ENCODE measurements at regions not wholly inside any gene's neighbourhood (a gene's known extent, or its start where the extent isn't known, plus 50 kb on each side); places are given as distances from the start of the nearest gene placed in this dataset.

- H2AK5ac ChIP-seq (ENCODE audit: low read depth, low read length) = no peak overlapping the region
- no peak overlapping the region for H2AK9ac ChIP-seq (replicated peaks; ENCODE audit: low read depth, low read length, poor library complexity)
- no peaks in the 10 kb centered on the region for H3K9me3 ChIP-seq (ENCODE audit: control insufficient read depth, insufficient read depth, low read length)
- no TSS peak for BruUV-seq (replicated peaks)
- no peak overlapping the region for H3K27ac ChIP-seq (ENCODE audit: insufficient read depth, low read length)
- H3K79me1 ChIP-seq (ENCODE audit: low read depth in 1 of 2, low read length in 2 of 2) = no peaks in the 10 kb centered on the region
- H4K20me1 ChIP-seq (ENCODE audit: insufficient read depth, low read length) = no peaks in the 10 kb centered on the region
- H3K23ac ChIP-seq (ENCODE audit: low read depth, low read length) = no peak overlapping the region
- H3K27me3 ChIP-seq (ENCODE audit: control insufficient read depth, insufficient read depth, low read length) = no peaks in the 10 kb centered on the region
- no peak for TF ChIP-seq RFX5 (IDR thresholded peaks at IDR 0.05; ENCODE audit: low read depth, low read length)
- TF ChIP-seq POLR2A (IDR thresholded peaks at IDR 0.05; ENCODE audit: low read depth, low read length) = no peak
- TF ChIP-seq FOS (IDR thresholded peaks at IDR 0.05; ENCODE audit: low read depth, low read length) = no peak
- no peak for TF ChIP-seq USF2 (IDR thresholded peaks at IDR 0.05; ENCODE audit: low read depth, low read length)
- TF ChIP-seq SMC3 (IDR thresholded peaks at IDR 0.05; ENCODE audit: low read depth, low read length) = peak; percentile 55
- peak; percentile 63 for TF ChIP-seq CTCF (conservative IDR thresholded peaks at IDR 0.05; ENCODE audit: low read depth, low read length)
- TF ChIP-seq RAD21 (IDR thresholded peaks at IDR 0.05; ENCODE audit: low read length) = peak; percentile 73
- TF ChIP-seq BHLHE40 (IDR thresholded peaks at IDR 0.05; ENCODE audit: low read depth, low read length) = no peak
- no peak for TF ChIP-seq CEBPB (IDR thresholded peaks at IDR 0.05; ENCODE audit: low read depth, low read length)
- TF ChIP-seq NFE2L2 (IDR thresholded peaks at IDR 0.05; ENCODE audit: low read depth, low read length) = no peak
- no peak for TF ChIP-seq RCOR1 (IDR thresholded peaks at IDR 0.05; ENCODE audit: insufficient replicate concordance, low read length)
- no peak for TF ChIP-seq MXI1 (IDR thresholded peaks at IDR 0.05; ENCODE audit: borderline replicate concordance, low read depth, low read length)
- DNase-seq (peak; percentile 50), ATAC-seq (ENCODE audit: low read depth) (peak; percentile 88)
- intact Hi-C loops (cut with micrococcal nuclease) = loop anchor here (1.0 to 10.0 kb wide), 3 partner anchors 230 to 1410 kb away; no protein-coding TSS in a partner anchor
- no peak overlapping the region for H2AFZ ChIP-seq (replicated peaks; ENCODE audit: low read length, poor library complexity)
- H3K9ac ChIP-seq (ENCODE audit: low read depth, low read length) = no peak overlapping the region
- no peak overlapping the region for H3K14ac ChIP-seq (replicated peaks; ENCODE audit: low read depth, low read length)
- no peak overlapping the region for H2BK5ac ChIP-seq (ENCODE audit: low read depth, low read length, poor library complexity, severe bottlenecking)
- dilution Hi-C loops (cut with HindIII; ENCODE audit: low sequenced_read_pairs, unreplicated experiment) = no loop called here
- ChIA-PET CTCF (no interaction called here), POLR2A (ENCODE audit: unreplicated experiment) (no interaction called here)
- H2BK120ac ChIP-seq (ENCODE audit: low read depth, low read length) = no peak overlapping the region
- H3K9me1 ChIP-seq (ENCODE audit: insufficient read depth, low read length) = no peaks in the 10 kb centered on the region
- H3K4me3 ChIP-seq (ENCODE audit: insufficient read depth, low read depth, low read length) = no peak overlapping the region
- no peak overlapping the region for H2BK20ac ChIP-seq (ENCODE audit: low read depth, low read length)
- H2BK15ac ChIP-seq (ENCODE audit: low read depth, low read length) = no peak overlapping the region
- H3K18ac ChIP-seq (ENCODE audit: low read depth, low read length) = no peak overlapping the region
- in situ Hi-C loops (cut with MboI; ENCODE audit: low sequenced_read_pairs) = no loop called here
- no peak overlapping the region for H3K4ac ChIP-seq (ENCODE audit: low read depth, low read length)
- no peak overlapping the region for H4K91ac ChIP-seq (ENCODE audit: insufficient read depth, low read depth, low read length)
- no peak overlapping the region for H4K8ac ChIP-seq (ENCODE audit: low read depth in 2 of 2, low read length in 2 of 2)
- no peak overlapping the region for H3K4me2 ChIP-seq (ENCODE audit: low read depth, low read length)
- no peak overlapping the region for H3K56ac ChIP-seq (ENCODE audit: extremely low read depth, insufficient read depth, low read length)
- whole genome bisulfite sequencing, 2 experiments (ENCODE audit: extremely low coverage in 2 of 2, insufficient read length in 1 of 2) = no CpG with 5 or more reads among the region's 3 CpGs
- no peaks in the 10 kb centered on the region for H3K36me3 ChIP-seq (ENCODE audit: control insufficient read depth, insufficient read depth, low read length)
- no peaks in the 10 kb centered on the region for H3K4me1 ChIP-seq (ENCODE audit: control insufficient read depth, insufficient read depth, low read length)
- no peak overlapping the region for H4K5ac ChIP-seq (ENCODE audit: low read depth, low read length)
These were observed 212.5 kb downstream of the BCHE start for GRCh38 chr3:165624761-165625160.

Measured in IMR-90 (cell line).